ENCODE measurements at regions not wholly inside any gene's neighbourhood (a gene's known extent, or its start where the extent isn't known, plus 50 kb on each side); places are given as distances from the start of the nearest gene placed in this dataset.

DNA sequence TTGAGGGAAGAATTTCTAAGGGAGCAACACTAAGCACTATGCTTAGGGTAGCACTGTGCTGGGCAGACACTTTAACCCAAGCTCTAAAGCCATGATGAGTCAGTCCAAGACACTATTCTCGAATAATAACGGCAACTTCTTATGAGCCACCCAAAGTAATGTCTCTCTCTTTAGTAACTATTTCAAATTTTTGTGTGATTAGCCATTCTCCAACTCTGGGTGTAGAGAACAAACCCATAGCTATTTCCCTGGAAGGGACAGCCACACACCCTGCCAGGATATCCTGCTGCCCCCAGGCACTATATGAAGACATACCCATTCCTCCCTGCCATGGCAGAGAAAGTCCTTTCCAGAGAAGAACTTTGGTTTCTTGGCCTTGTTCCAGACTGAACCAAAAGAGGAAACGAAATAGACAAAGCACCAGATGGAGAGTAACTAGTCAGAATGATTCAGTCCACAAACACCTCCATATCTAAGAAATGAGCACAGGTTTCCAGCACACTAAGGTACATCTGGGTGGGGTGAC lies 384.9 kb upstream of the THBS1 start:
- no peak for TF ChIP-seq POLR2A (IDR thresholded peaks at IDR 0.05; ENCODE audit: insufficient read depth in 1 of 2, low read depth in 2 of 2, low read length in 2 of 2)
- TF ChIP-seq ZNF879 (CRISPR knock-in tag; IDR thresholded peaks at IDR 0.05), result no peak
- TF ChIP-seq NCOA1 (CRISPR knock-in tag; IDR thresholded peaks at IDR 0.05), result no peak
- no peak for TF ChIP-seq CC2D1A (CRISPR knock-in tag; IDR thresholded peaks at IDR 0.05)
- no peak for TF ChIP-seq ZNF790 (CRISPR knock-in tag; IDR thresholded peaks at IDR 0.05; ENCODE audit: borderline replicate concordance)
- no peak for TF ChIP-seq HMG20A (CRISPR knock-in tag; IDR thresholded peaks at IDR 0.05; ENCODE audit: borderline replicate concordance)
- TF ChIP-seq TFDP1 (CRISPR knock-in tag; IDR thresholded peaks at IDR 0.05; ENCODE audit: borderline replicate concordance), result no peak
- TF ChIP-seq RFX1 (IDR thresholded peaks at IDR 0.05), result no peak
- no peak for TF ChIP-seq U2AF2 (IDR thresholded peaks at IDR 0.05; ENCODE audit: low read depth, low read length)
- TF ChIP-seq SIN3A (IDR thresholded peaks at IDR 0.05; ENCODE audit: borderline replicate concordance, low read depth, low read length), result no peak
